H1 (cell line): ENCODE measurements at regions not wholly inside any gene's neighbourhood (a gene's known extent, or its start where the extent isn't known, plus 50 kb on each side); places are given as distances from the start of the nearest gene placed in this dataset.

Source experiments
- CTCF ChIA-PET: fragments of 300-600 bp; sonication (Branson Sonifier 250); formaldehyde crosslinking; loops from one replicate; lab custom pipeline; 2021; ENCODE audit not compliant: partially characterized antibody; lab: Charles Lee
- POLR2A ChIA-PET: fragments of 300-600 bp; sonication (Branson Sonifier 250); formaldehyde crosslinking; loops from one replicate; lab custom pipeline; 2021; ENCODE audit warnings: inconsistent platforms; ENCODE audit not compliant: partially characterized antibody; lab: Charles Lee
- DNase-seq, 2 experiments: peaks; one replicate each; pipeline versions ENCODE4 v3.0.0 to v3.0.0-alpha.2; 2010 to 2022; ENCODE audit warnings: low spot score in 2 of 2, low read depth in 1 of 2, mixed read lengths in 1 of 2
- FAIRE-seq: peaks from 2 replicates; lab custom pipeline; 2011; peaks lifted over from hg19 to GRCh38; lab: Jason Lieb, UNC
- H2AFZ ChIP-seq: 2 replicates; pipeline ENCODE4 v1.8.1; 2012; ENCODE audit warnings: low read length, inconsistent platforms
- H2AK5ac ChIP-seq: 2 replicates; pipeline ENCODE4 v1.6.1; 2013; ENCODE audit warnings: low read depth, low read length
- H2BK120ac ChIP-seq: replicated peaks from 2 replicates; pipeline ENCODE3; 2013; ENCODE audit warnings: low read depth, low read length, inconsistent platforms
- H2BK12ac ChIP-seq: 2 replicates; pipeline ENCODE4 v1.6.1; 2013; ENCODE audit warnings: low read depth, low read length
- H2BK15ac ChIP-seq: 2 replicates; pipeline ENCODE4 v1.6.1; 2013; ENCODE audit warnings: low read length
- H2BK20ac ChIP-seq: 2 replicates; pipeline ENCODE4 v1.6.1; 2013; ENCODE audit warnings: low read length
- H2BK5ac ChIP-seq: 2 replicates; pipeline ENCODE4 v1.6.1; 2013; ENCODE audit warnings: low read depth, low read length
- H3K14ac ChIP-seq: 2 replicates; pipeline ENCODE4 v1.6.1; 2013; ENCODE audit warnings: inconsistent platforms; ENCODE audit not compliant: insufficient read length
- H3K18ac ChIP-seq: 2 replicates; pipeline ENCODE4 v1.6.1; 2013; ENCODE audit warnings: low read length; ENCODE audit errors: extremely low read depth
- H3K23ac ChIP-seq: 2 replicates; pipeline ENCODE4 v1.6.1; 2013; ENCODE audit warnings: inconsistent platforms; ENCODE audit not compliant: insufficient read length
- H3K23me2 ChIP-seq: 2 replicates; pipeline ENCODE4 v1.6.1; 2013; ENCODE audit warnings: low read depth, low read length
- H3K27ac ChIP-seq: 2 replicates; pipeline ENCODE4 v1.6.1; 2011; ENCODE audit warnings: low read depth, low read length, inconsistent platforms
- H3K27me3 ChIP-seq, 4 experiments: replicated peaks in 1 of 4; 1 replicate in 1 of 4; 2 replicates in 3 of 4; pipeline versions ENCODE4 v1.6.1 to v1.8.1; 2011 to 2013; ENCODE audit warnings: low read length in 3 of 4, mild to moderate bottlenecking in 3 of 4, inconsistent platforms in 2 of 4, mixed read lengths in 2 of 4, moderate library complexity in 1 of 4; ENCODE audit not compliant: control insufficient read depth in 3 of 4, insufficient read depth in 3 of 4; ENCODE audit errors: extremely low read depth in 1 of 4
- H3K36me3 ChIP-seq, 4 experiments: 2 replicates each; pipeline versions ENCODE4 v1.6.1 to v1.8.1; 2011 to 2013; ENCODE audit warnings: mild to moderate bottlenecking in 4 of 4, low read length in 3 of 4, moderate library complexity in 2 of 4, control low read depth in 1 of 4, inconsistent platforms in 1 of 4; ENCODE audit not compliant: insufficient read depth in 4 of 4, control insufficient read depth in 2 of 4
- H3K4ac ChIP-seq: replicated peaks from 2 replicates; pipeline ENCODE3; 2013; ENCODE audit warnings: low read length, low read depth, mixed read lengths, inconsistent platforms; ENCODE audit not compliant: insufficient read length
- H3K4me1 ChIP-seq, 4 experiments: replicated peaks in 1 of 4; 1 replicate in 1 of 4; 2 replicates in 3 of 4; pipeline versions ENCODE4 v1.6.1 to v1.8.1; 2011 to 2013; ENCODE audit warnings: low read length in 3 of 4, inconsistent platforms in 2 of 4, mixed read lengths in 1 of 4; ENCODE audit not compliant: insufficient read depth in 4 of 4, control insufficient read depth in 3 of 4
- H3K4me2 ChIP-seq, 2 experiments: 2 replicates each; pipeline versions ENCODE4 v1.6.1 to v1.8.1; 2011 to 2013; ENCODE audit warnings: low read depth in 2 of 2, low read length in 2 of 2, control low read depth in 1 of 2, inconsistent platforms in 1 of 2, mild to moderate bottlenecking in 1 of 2; ENCODE audit not compliant: insufficient read depth in 1 of 2
- H3K4me3 ChIP-seq, 4 experiments: fragments of 200-600, 300-600 bp in 1 of 4; sonication (generic), shearing (Covaris generic), sonication (Bioruptor Twin) in 1 of 4; 2 replicates each; pipeline versions ENCODE4 v1.5.1 to v1.8.1; 2011 to 2016; ENCODE audit warnings: low read length in 4 of 4, low read depth in 3 of 4, control low read depth in 2 of 4, inconsistent platforms in 2 of 4, mild to moderate bottlenecking in 2 of 4, mixed read lengths in 1 of 4, moderate library complexity in 1 of 4; ENCODE audit not compliant: insufficient read depth in 2 of 4; ENCODE audit errors: extremely low read depth in 1 of 4
- H3K56ac ChIP-seq: replicated peaks from 2 replicates; pipeline ENCODE3; 2013; ENCODE audit warnings: low read depth, mild to moderate bottlenecking, mixed read lengths, low read length, inconsistent platforms; ENCODE audit not compliant: insufficient read length
- H3K79me1 ChIP-seq: 2 replicates; pipeline ENCODE4 v1.6.1; 2013; ENCODE audit warnings: low read depth, low read length, control low read depth
- H3K79me2 ChIP-seq, 2 experiments: 2 replicates each; pipeline versions ENCODE4 v1.6.1 to v1.8.1; 2012 to 2013; ENCODE audit warnings: low read length in 2 of 2, mild to moderate bottlenecking in 2 of 2, inconsistent platforms in 1 of 2; ENCODE audit not compliant: insufficient read depth in 2 of 2, control insufficient read depth in 1 of 2
- H3K9ac ChIP-seq, 4 experiments: replicated peaks in 1 of 4; 1 replicate in 1 of 4; 2 replicates in 3 of 4; pipeline versions ENCODE4 v1.6.1 to v1.8.1; 2011 to 2013; ENCODE audit warnings: low read depth in 3 of 4, low read length in 3 of 4, control low read depth in 2 of 4, mild to moderate bottlenecking in 2 of 4, moderate library complexity in 2 of 4, inconsistent platforms in 1 of 4; ENCODE audit errors: extremely low read depth in 1 of 4
- H3K9me3 ChIP-seq, 2 experiments: 2 replicates each; pipeline versions ENCODE4 v1.6.1 to v1.8.1; 2012 to 2013; ENCODE audit warnings: mild to moderate bottlenecking in 2 of 2, moderate library complexity in 2 of 2, control low read depth in 1 of 2, inconsistent platforms in 1 of 2, low read depth in 1 of 2, low read length in 1 of 2, mixed read lengths in 1 of 2; ENCODE audit not compliant: insufficient read depth in 2 of 2
- H4K20me1 ChIP-seq, 2 experiments: replicated peaks in 1 of 2; 2 replicates each; pipeline versions ENCODE3 to v1.8.1; 2011 to 2013; ENCODE audit warnings: inconsistent platforms in 2 of 2, low read length in 2 of 2, mild to moderate bottlenecking in 1 of 2; ENCODE audit not compliant: insufficient read depth in 2 of 2, control insufficient read depth in 1 of 2
- H4K5ac ChIP-seq: 2 replicates; pipeline ENCODE4 v1.6.1; 2013; ENCODE audit warnings: low read length, low read depth, mixed read lengths, inconsistent platforms; ENCODE audit not compliant: insufficient read length
- H4K8ac ChIP-seq: 2 replicates; pipeline ENCODE4 v1.8.0; 2013; ENCODE audit warnings: mild to moderate bottlenecking, moderate library complexity, low read length, inconsistent platforms; ENCODE audit not compliant: insufficient read depth; ENCODE audit errors: extremely low read depth
- H4K91ac ChIP-seq: replicated peaks from 2 replicates; pipeline ENCODE3; 2013; ENCODE audit warnings: low read length, mixed read lengths, inconsistent platforms; ENCODE audit not compliant: insufficient read length
- ATF2 ChIP-seq: IDR thresholded peaks from 2 replicates; pipeline ENCODE4 v1.6.1; 2012; ENCODE audit warnings: low read length, inconsistent platforms
- EZH2 ChIP-seq: fragments of 200-600 bp; sonication (generic); IDR thresholded peaks from 2 replicates; pipeline ENCODE4 v1.7.1; 2012; ENCODE audit warnings: low read depth, mild to moderate bottlenecking, moderate library complexity, low read length, inconsistent platforms; ENCODE audit not compliant: severe bottlenecking
- PHF8 ChIP-seq: fragments of 200-600 bp; sonication (generic); conservative IDR thresholded peaks from 2 replicates; pipeline ENCODE4 v1.7.1; 2012; ENCODE audit warnings: low read depth, mild to moderate bottlenecking, inconsistent platforms, low read length, moderate library complexity
- SAP30 ChIP-seq: fragments of 300-600 bp; sonication (generic); IDR thresholded peaks from 2 replicates; pipeline ENCODE4 v1.7.1; 2012; ENCODE audit warnings: low read length, moderate library complexity, mild to moderate bottlenecking, inconsistent platforms; ENCODE audit not compliant: insufficient read depth, insufficient replicate concordance
- TAF1 ChIP-seq: IDR thresholded peaks from 2 replicates; pipeline ENCODE4 v1.6.1; 2011; ENCODE audit warnings: mild to moderate bottlenecking, low read depth, low read length
- TEAD4 ChIP-seq: IDR thresholded peaks from 2 replicates; pipeline ENCODE4 v1.6.1; 2012; ENCODE audit warnings: low read depth, low read length, inconsistent platforms, mixed read lengths
- WGBS, 2 experiments: shearing (Covaris generic) in 1 of 2; methylation state at CpG; one replicate each; pipeline versions ENCODE4 v1.1.6 to v1.1.7; 2013 to 2015; ENCODE audit warnings: low lambda C conversion rate in 2 of 2, mixed read lengths in 2 of 2, inconsistent platforms in 1 of 2, low coverage in 1 of 2, missing lambda C conversion rate in 1 of 2; ENCODE audit not compliant: insufficient replicate concordance in 2 of 2, insufficient coverage in 1 of 2, insufficient read length in 1 of 2; ENCODE audit errors: extremely low coverage in 1 of 2, missing lambda C conversion rate in 1 of 2; 5-methylcytosine and 5-hydroxymethylcytosine counted together

- no peak overlapping the region for H3K56ac ChIP-seq
- H3K23me2 ChIP-seq, result no peaks in the 10 kb centered on the region
- H4K91ac ChIP-seq, result no peak overlapping the region
- no peak overlapping the region for H2BK5ac ChIP-seq
- H3K23ac ChIP-seq, result no peak overlapping the region
- H3K4me1 ChIP-seq, result peaks cover 1 to 8% (median 5%) of the 10 kb centered on the region in 4 experiments; a peak in 6 of 7 replicates
- H3K18ac ChIP-seq, result no peak overlapping the region
- TF ChIP-seq TAF1 (no peak), TEAD4 (no peak), EZH2 (no peak), SAP30 (no peak), PHF8 (no peak), ATF2 (no peak)
- no peak overlapping the region for H4K8ac ChIP-seq
- no peak overlapping the region for H3K4me2 ChIP-seq
- no peak overlapping the region for H3K27ac ChIP-seq
- no peak for DNase-seq
- no peak overlapping the region for H4K5ac ChIP-seq
- no peak overlapping the region for H2AK5ac ChIP-seq
- no peak overlapping the region for H3K9ac ChIP-seq
- no peak overlapping the region for H2BK20ac ChIP-seq
- no peaks in the 10 kb centered on the region for H3K79me2 ChIP-seq
- no peaks in the 10 kb centered on the region for H4K20me1 ChIP-seq
- no peak overlapping the region for H3K4me3 ChIP-seq
- ChIA-PET CTCF (interaction anchor here (0.7 to 2.0 kb wide), 4 partner anchors 25 to 116 kb away, joined by 3 to 8 read pairs (median 3); no protein-coding TSS in a partner anchor), POLR2A (no interaction called here)
- no peak overlapping the region for H3K14ac ChIP-seq
- H3K4ac ChIP-seq, result no peak overlapping the region
- no peak overlapping the region for H2BK120ac ChIP-seq
- no peak overlapping the region for H2BK15ac ChIP-seq
- FAIRE-seq, result no peak
- H2AFZ ChIP-seq, result no peak overlapping the region
- H3K79me1 ChIP-seq, result no peaks in the 10 kb centered on the region
- 91% methylated on average over 6 of the region's 6 CpGs; no CpG with 5 or more reads in 1 of the 2 experiments for WGBS, 2 experiments
- H3K36me3 ChIP-seq, result no peaks in the 10 kb centered on the region
- H3K9me3 ChIP-seq, result no peaks in the 10 kb centered on the region
- no peak overlapping the region for H2BK12ac ChIP-seq
- no peaks in the 10 kb centered on the region for H3K27me3 ChIP-seq
These were observed 558.4 kb downstream of the BNC2 start for GRCh38 chr9:16312116-16312515.
